Activated naive CD4-positive, alpha-beta T cell treated with anti-CD3 and anti-CD28 coated beads, Interleukin-2, amount 50 U/mL, for 72 hours (primary cell): ENCODE measurements at regions not wholly inside any gene's neighbourhood (a gene's known extent, or its start where the extent isn't known, plus 50 kb on each side); places are given as distances from the start of the nearest gene placed in this dataset.

Experiments used
- ATAC-seq, 2 donors: fragments of 150-1000 bp; cut with Tn5 transposase; 2 replicates each; pipeline ENCODE4 v1.10.0; 2021; ENCODE audit warnings: mild to moderate bottlenecking in 2 of 2, moderate library complexity in 2 of 2
- DNase-seq, 2 donors: peaks; one replicate each; pipeline ENCODE4 v3.0.0; 2021 to 2022; ENCODE audit warnings: low spot score in 2 of 2
- H3K27ac Mint-ChIP-seq, 2 donors: one replicate each; pipeline ENCODE4 v1.8.0; 2022; ENCODE audit warnings: mild to moderate bottlenecking in 2 of 2, mixed read lengths in 2 of 2
- H3K36me3 Mint-ChIP-seq, 2 donors: one replicate each; pipeline ENCODE4 v1.8.0; 2022; ENCODE audit warnings: mixed read lengths in 2 of 2
- H3K9me3 Mint-ChIP-seq, 2 donors: one replicate each; pipeline ENCODE4 v1.8.0; 2022; ENCODE audit warnings: mixed read lengths in 2 of 2

GRCh38 chr5:2126512-2126911 lies 243.8 kb upstream of the IRX4 start:
- ATAC-seq, result no peak
- no peak for DNase-seq
- Mint-ChIP-seq H3K27ac (no peak overlapping the region), H3K9me3 (peaks cover 0 to 5% of the 10 kb centered on the region in 2 donors), H3K36me3 (no peaks in the 10 kb centered on the region)

GRCh38 chr5:2125901-2126265 lies 243.2 kb upstream of the IRX4 start:
- H3K9me3 Mint-ChIP-seq, result peaks cover 0 to 5% of the 10 kb centered on the region in 2 donors

GRCh38 chr5:2125171-2125900 lies 242.6 kb upstream of the IRX4 start:
- no peak overlapping the region for H3K27ac Mint-ChIP-seq
- H3K9me3 Mint-ChIP-seq, result peaks cover 0 to 5% of the 10 kb centered on the region in 2 donors
- ATAC-seq (no peak), DNase-seq (no peak)
- no peaks in the 10 kb centered on the region for H3K36me3 Mint-ChIP-seq

More at GRCh38 chr5:2125901-2126265, 243.2 kb upstream of the IRX4 start:
- Mint-ChIP-seq H3K36me3 (no peaks in the 10 kb centered on the region), H3K27ac (no peak overlapping the region)
- no peak for DNase-seq
- no peak for ATAC-seq

- DNase-seq (no peak), ATAC-seq (no peak)
- peaks cover 0 to 5% of the 10 kb centered on the region in 2 donors for H3K9me3 Mint-ChIP-seq
- H3K27ac Mint-ChIP-seq, result no peak overlapping the region
- no peaks in the 10 kb centered on the region for H3K36me3 Mint-ChIP-seq
These were observed 241.9 kb upstream of the IRX4 start for GRCh38 chr5:2124434-2125170.

- DNase-seq, result no peak
- H3K9me3 Mint-ChIP-seq, result peaks cover 0 to 5% of the 10 kb centered on the region in 2 donors
- no peaks in the 10 kb centered on the region for H3K36me3 Mint-ChIP-seq
- no peak for ATAC-seq
- no peak overlapping the region for H3K27ac Mint-ChIP-seq
These were observed 241.1 kb upstream of the IRX4 start for GRCh38 chr5:2123874-2124273.

- no peak for ATAC-seq
- Mint-ChIP-seq H3K27ac (no peak overlapping the region), H3K36me3 (no peaks in the 10 kb centered on the region), H3K9me3 (peaks cover 0 to 5% of the 10 kb centered on the region in 2 donors)
- no peak for DNase-seq
These were observed 237.6 kb upstream of the IRX4 start for GRCh38 chr5:2120361-2120760.

DNA sequence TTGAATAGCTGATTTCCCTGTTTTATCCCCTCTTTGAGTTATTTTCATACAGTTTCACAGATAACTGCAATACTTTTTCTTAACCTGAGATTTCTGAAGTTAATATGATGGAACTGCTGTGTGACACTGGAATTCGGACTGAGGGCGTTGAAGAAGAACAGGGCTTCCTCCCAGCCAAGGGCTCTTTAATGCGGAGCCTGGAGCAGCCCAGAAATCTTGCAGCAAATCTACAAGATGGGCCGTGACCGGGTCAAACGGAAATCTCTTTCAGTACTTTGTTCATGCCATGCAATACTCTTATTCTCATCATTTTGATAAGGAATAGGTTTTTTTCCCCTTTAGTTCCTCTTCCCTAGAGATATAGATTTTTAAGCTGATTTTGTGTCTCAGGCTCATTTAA lies 236.8 kb upstream of the IRX4 start:
- no peaks in the 10 kb centered on the region for H3K36me3 Mint-ChIP-seq
- H3K27ac Mint-ChIP-seq, result no peak overlapping the region
- DNase-seq, result no peak
- peaks cover 0 to 5% of the 10 kb centered on the region in 2 donors for H3K9me3 Mint-ChIP-seq
- ATAC-seq, result no peak

GRCh38 chr5:2113348-2114131 lies 230.8 kb upstream of the IRX4 start:
- H3K9me3 Mint-ChIP-seq, result no peaks in the 10 kb centered on the region
- DNase-seq, result no peak
- H3K36me3 Mint-ChIP-seq, result no peaks in the 10 kb centered on the region
- no peak for ATAC-seq
- no peak overlapping the region for H3K27ac Mint-ChIP-seq

GRCh38 chr5:2112173-2113025 lies 229.7 kb upstream of the IRX4 start:
- Mint-ChIP-seq H3K36me3 (no peaks in the 10 kb centered on the region), H3K27ac (no peak overlapping the region), H3K9me3 (no peaks in the 10 kb centered on the region)
- DNase-seq (no peak), ATAC-seq (no peak)

DNA sequence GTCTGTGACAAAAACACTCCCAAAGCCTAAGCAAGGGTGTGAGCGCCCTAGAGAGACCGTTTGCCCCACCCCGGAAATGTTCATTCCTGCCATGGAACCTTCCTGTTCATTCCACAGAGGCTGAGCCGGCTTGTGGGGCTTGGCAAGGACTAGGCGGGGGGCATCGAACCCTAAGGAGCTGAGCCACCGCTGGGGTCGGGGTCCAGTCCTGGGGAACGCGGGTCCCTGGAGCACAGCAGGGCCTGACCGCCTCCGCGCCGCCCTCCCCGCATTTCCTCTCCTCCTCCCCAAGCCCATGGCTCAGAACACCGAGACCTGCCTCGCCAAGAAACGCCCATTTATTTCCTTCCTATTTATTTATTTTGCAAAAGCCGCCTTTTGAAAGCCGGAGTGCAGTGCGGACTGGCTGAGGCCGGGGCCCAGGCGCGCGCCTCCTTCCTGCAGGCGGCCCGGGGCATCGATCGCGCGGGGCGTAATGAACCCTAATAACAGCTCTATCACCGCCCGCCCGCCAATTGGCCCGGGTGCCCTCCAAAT lies 228.9 kb upstream of the IRX4 start:
- no peak for DNase-seq

GRCh38 chr5:2110934-2111462 lies 228.3 kb upstream of the IRX4 start:
- no peak for DNase-seq

More for the DNA sequence above, 228.9 kb upstream of the IRX4 start:
- ATAC-seq, result no peak
- no peak overlapping the region for H3K27ac Mint-ChIP-seq
- no peaks in the 10 kb centered on the region for H3K36me3 Mint-ChIP-seq
- H3K9me3 Mint-ChIP-seq, result no peaks in the 10 kb centered on the region

GRCh38 chr5:2110137-2110933 lies 227.6 kb upstream of the IRX4 start:
- ATAC-seq (no peak), DNase-seq (no peak)
- Mint-ChIP-seq H3K36me3 (peaks cover 0 to 8% of the 10 kb centered on the region in 2 donors), H3K9me3 (peaks cover 8 to 9% of the 10 kb centered on the region in 2 donors), H3K27ac (peak overlapping the region in 1 of 2 donors; percentile 3)

More at GRCh38 chr5:2110934-2111462, 228.3 kb upstream of the IRX4 start:
- Mint-ChIP-seq H3K27ac (peak overlapping the region in 1 of 2 donors; percentile 3), H3K36me3 (peaks cover 0 to 2% of the 10 kb centered on the region in 2 donors), H3K9me3 (peaks cover 2% of the 10 kb centered on the region in 2 donors)
- ATAC-seq, result no peak

DNA sequence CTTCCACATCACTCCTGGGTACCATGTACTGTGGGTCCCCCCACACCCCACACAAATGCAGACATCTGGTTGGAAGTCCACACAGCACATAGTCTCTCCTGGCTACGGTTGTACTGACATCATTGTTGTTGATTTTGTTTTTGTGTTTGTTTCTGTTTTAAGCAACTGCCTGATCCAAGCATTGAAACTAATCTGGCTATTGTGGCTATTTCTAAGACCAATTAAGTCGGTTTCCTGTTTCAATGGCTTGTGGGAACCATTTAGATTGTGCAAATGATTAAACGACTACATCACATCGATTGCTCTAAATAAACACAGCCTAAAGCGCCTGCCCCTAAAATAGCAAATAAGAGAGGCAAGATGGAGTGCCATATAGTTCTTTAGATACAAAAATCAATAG lies 226.8 kb upstream of the IRX4 start:
- DNase-seq, result no peak
- peaks cover 8 to 9% of the 10 kb centered on the region in 2 donors for H3K9me3 Mint-ChIP-seq
- no peak overlapping the region for H3K27ac Mint-ChIP-seq

DNA sequence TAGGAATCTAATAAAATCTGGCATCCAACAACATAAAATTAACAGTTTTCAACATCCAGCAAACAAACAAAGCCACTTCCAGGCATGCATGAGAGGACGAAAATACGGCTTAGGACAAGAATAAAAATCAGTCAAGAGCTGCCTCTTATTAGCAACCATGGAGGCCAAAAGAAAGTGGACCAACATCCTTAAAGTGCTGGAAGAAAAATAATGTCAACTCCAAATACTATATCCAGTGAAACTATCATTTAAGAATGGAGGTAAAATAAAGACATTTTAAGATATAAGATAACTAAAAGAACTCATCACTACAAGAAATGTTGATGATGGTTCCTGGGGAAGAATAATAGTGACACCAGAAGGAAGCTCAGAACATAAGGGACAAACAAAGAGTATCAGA lies 224.0 kb upstream of the IRX4 start:
- peaks cover 8 to 9% of the 10 kb centered on the region in 2 donors for H3K9me3 Mint-ChIP-seq
- peaks cover 0 to 8% of the 10 kb centered on the region in 2 donors for H3K36me3 Mint-ChIP-seq
- H3K27ac Mint-ChIP-seq, result no peak overlapping the region
- no peak for DNase-seq
- ATAC-seq, result no peak

More for the DNA sequence above, 226.8 kb upstream of the IRX4 start:
- ATAC-seq, result no peak
- H3K36me3 Mint-ChIP-seq, result peaks cover 0 to 8% of the 10 kb centered on the region in 2 donors

DNA sequence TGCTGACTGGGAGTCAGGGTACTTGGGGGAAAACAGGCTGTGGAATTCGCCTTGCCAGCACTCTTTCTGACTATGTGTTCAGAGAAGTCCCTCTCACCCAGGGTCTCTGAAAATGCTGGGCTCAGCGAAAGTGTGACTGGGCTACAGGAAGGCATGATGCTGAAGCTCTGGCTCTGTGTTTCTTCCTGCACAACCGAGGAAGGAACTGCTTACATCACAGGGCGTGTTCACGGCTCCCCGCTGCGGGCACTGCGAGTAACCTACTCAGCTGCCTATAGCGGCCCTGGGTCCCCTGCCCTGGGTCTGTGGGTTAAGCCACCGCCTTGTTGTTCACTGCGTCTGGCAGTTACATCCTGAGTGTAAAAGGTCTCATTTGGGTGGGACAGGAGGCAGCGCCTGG lies 222.4 kb upstream of the IRX4 start:
- no peak for ATAC-seq
- peaks cover 0 to 8% of the 10 kb centered on the region in 2 donors for H3K36me3 Mint-ChIP-seq
- no peak overlapping the region for H3K27ac Mint-ChIP-seq
- H3K9me3 Mint-ChIP-seq, result peaks cover 8 to 9% of the 10 kb centered on the region in 2 donors
- no peak for DNase-seq
